ENCODE measurements at regions not wholly inside any gene's neighbourhood (a gene's known extent, or its start where the extent isn't known, plus 50 kb on each side); places are given as distances from the start of the nearest gene placed in this dataset.

GRCh38 chr19:28731577-28731976 lies 481.4 kb downstream of the UQCRFS1 start:
- Histone ChIP-seq H3K9ac (ENCODE audit: low read depth in 1 of 3, low read length in 3 of 3) (no peak overlapping the region), H3K36me3 (ENCODE audit: control insufficient read depth in 3 of 3, insufficient read depth in 3 of 3, low read length in 3 of 3) (no peaks in the 10 kb centered on the region), H3K4me1 (ENCODE audit: control insufficient read depth in 3 of 3, insufficient read depth in 3 of 3, low read length in 3 of 3) (peaks cover 0 to 2% (median 2%) of the 10 kb centered on the region in 3 donors), H3K4me3 (ENCODE audit: low read length in 3 of 3) (no peak overlapping the region), H3K27me3 (ENCODE audit: control insufficient read depth in 3 of 3, insufficient read depth in 3 of 3, low read length in 3 of 3) (peaks cover 20 to 28% (median 22%) of the 10 kb centered on the region in 3 donors), H3K9me3 (ENCODE audit: control insufficient read depth in 3 of 3, low read length in 3 of 3) (no peaks in the 10 kb centered on the region), H3K27ac (ENCODE audit: low read depth, low read length) (no peak overlapping the region)

GRCh38 chr19:28730791-28731512 lies 482.0 kb downstream of the UQCRFS1 start:
- H3K4me1 ChIP-seq (ENCODE audit: control insufficient read depth in 3 of 3, insufficient read depth in 3 of 3, low read length in 3 of 3), result no peaks in the 10 kb centered on the region
- H3K9me3 ChIP-seq (ENCODE audit: control insufficient read depth in 3 of 3, low read length in 3 of 3), result no peaks in the 10 kb centered on the region
- H3K36me3 ChIP-seq (ENCODE audit: control insufficient read depth in 3 of 3, insufficient read depth in 3 of 3, low read length in 3 of 3), result no peaks in the 10 kb centered on the region
- H3K27me3 ChIP-seq (ENCODE audit: control insufficient read depth in 3 of 3, insufficient read depth in 3 of 3, low read length in 3 of 3), result peaks cover 22 to 33% (median 24%) of the 10 kb centered on the region in 3 donors
- no peak overlapping the region for H3K4me3 ChIP-seq (ENCODE audit: low read length in 3 of 3)
- no peak overlapping the region for H3K9ac ChIP-seq (ENCODE audit: low read depth in 1 of 3, low read length in 3 of 3)
- H3K27ac ChIP-seq (ENCODE audit: low read depth, low read length), result no peak overlapping the region

GRCh38 chr19:28727480-28728159 lies 485.3 kb downstream of the UQCRFS1 start:
- Histone ChIP-seq H3K27ac (ENCODE audit: low read depth, low read length) (no peak overlapping the region), H3K27me3 (ENCODE audit: control insufficient read depth in 3 of 3, insufficient read depth in 3 of 3, low read length in 3 of 3) (peaks cover 23 to 35% (median 24%) of the 10 kb centered on the region in 3 donors), H3K9me3 (ENCODE audit: control insufficient read depth in 3 of 3, low read length in 3 of 3) (no peaks in the 10 kb centered on the region), H3K36me3 (ENCODE audit: control insufficient read depth in 3 of 3, insufficient read depth in 3 of 3, low read length in 3 of 3) (no peaks in the 10 kb centered on the region), H3K4me3 (ENCODE audit: low read length in 3 of 3) (no peak overlapping the region), H3K9ac (ENCODE audit: low read depth in 1 of 3, low read length in 3 of 3) (no peak overlapping the region), H3K4me1 (ENCODE audit: control insufficient read depth in 3 of 3, insufficient read depth in 3 of 3, low read length in 3 of 3) (no peaks in the 10 kb centered on the region)

GRCh38 chr19:28726533-28727479 lies 486.1 kb downstream of the UQCRFS1 start:
- no peak overlapping the region for H3K27ac ChIP-seq (ENCODE audit: low read depth, low read length)
- H3K27me3 ChIP-seq (ENCODE audit: control insufficient read depth in 3 of 3, insufficient read depth in 3 of 3, low read length in 3 of 3), result peaks cover 23 to 35% (median 24%) of the 10 kb centered on the region in 3 donors
- no peak overlapping the region for H3K4me3 ChIP-seq (ENCODE audit: low read length in 3 of 3)
- no peak overlapping the region for H3K9ac ChIP-seq (ENCODE audit: low read depth in 1 of 3, low read length in 3 of 3)
- no peaks in the 10 kb centered on the region for H3K36me3 ChIP-seq (ENCODE audit: control insufficient read depth in 3 of 3, insufficient read depth in 3 of 3, low read length in 3 of 3)
- H3K9me3 ChIP-seq (ENCODE audit: control insufficient read depth in 3 of 3, low read length in 3 of 3), result no peaks in the 10 kb centered on the region
- no peaks in the 10 kb centered on the region for H3K4me1 ChIP-seq (ENCODE audit: control insufficient read depth in 3 of 3, insufficient read depth in 3 of 3, low read length in 3 of 3)

- Histone ChIP-seq H3K4me3 (ENCODE audit: low read length in 3 of 3) (no peak overlapping the region), H3K4me1 (ENCODE audit: control insufficient read depth in 3 of 3, insufficient read depth in 3 of 3, low read length in 3 of 3) (no peaks in the 10 kb centered on the region), H3K36me3 (ENCODE audit: control insufficient read depth in 3 of 3, insufficient read depth in 3 of 3, low read length in 3 of 3) (no peaks in the 10 kb centered on the region), H3K27ac (ENCODE audit: low read depth, low read length) (no peak overlapping the region), H3K9me3 (ENCODE audit: control insufficient read depth in 3 of 3, low read length in 3 of 3) (no peaks in the 10 kb centered on the region), H3K27me3 (ENCODE audit: control insufficient read depth in 3 of 3, insufficient read depth in 3 of 3, low read length in 3 of 3) (no peaks in the 10 kb centered on the region), H3K9ac (ENCODE audit: low read depth in 1 of 3, low read length in 3 of 3) (no peak overlapping the region)
Measured at GRCh38 chr19:28718909-28719308, 494.0 kb downstream of the UQCRFS1 start.

- no peak overlapping the region for H3K27ac ChIP-seq (ENCODE audit: low read depth, low read length)
- no peak overlapping the region for H3K9ac ChIP-seq (ENCODE audit: low read depth in 1 of 3, low read length in 3 of 3)
- no peaks in the 10 kb centered on the region for H3K9me3 ChIP-seq (ENCODE audit: control insufficient read depth in 3 of 3, low read length in 3 of 3)
- H3K4me1 ChIP-seq (ENCODE audit: control insufficient read depth in 3 of 3, insufficient read depth in 3 of 3, low read length in 3 of 3), result no peaks in the 10 kb centered on the region
- H3K4me3 ChIP-seq (ENCODE audit: low read length in 3 of 3), result no peak overlapping the region
- H3K36me3 ChIP-seq (ENCODE audit: control insufficient read depth in 3 of 3, insufficient read depth in 3 of 3, low read length in 3 of 3), result no peaks in the 10 kb centered on the region
- no peaks in the 10 kb centered on the region for H3K27me3 ChIP-seq (ENCODE audit: control insufficient read depth in 3 of 3, insufficient read depth in 3 of 3, low read length in 3 of 3)
Measured at GRCh38 chr19:28715157-28715556, 497.8 kb downstream of the UQCRFS1 start.

- H3K9ac ChIP-seq (ENCODE audit: low read depth in 1 of 3, low read length in 3 of 3), result no peak overlapping the region
Measured at GRCh38 chr19:28711411-28711810, 501.5 kb downstream of the UQCRFS1 start.

GRCh38 chr19:28710278-28710677 lies 502.7 kb downstream of the UQCRFS1 start:
- Histone ChIP-seq H3K4me3 (ENCODE audit: low read length in 3 of 3) (no peak overlapping the region), H3K27ac (ENCODE audit: low read depth, low read length) (no peak overlapping the region), H3K4me1 (ENCODE audit: control insufficient read depth in 3 of 3, insufficient read depth in 3 of 3, low read length in 3 of 3) (no peaks in the 10 kb centered on the region), H3K9me3 (ENCODE audit: control insufficient read depth in 3 of 3, low read length in 3 of 3) (no peaks in the 10 kb centered on the region), H3K36me3 (ENCODE audit: control insufficient read depth in 3 of 3, insufficient read depth in 3 of 3, low read length in 3 of 3) (no peaks in the 10 kb centered on the region), H3K27me3 (ENCODE audit: control insufficient read depth in 3 of 3, insufficient read depth in 3 of 3, low read length in 3 of 3) (no peaks in the 10 kb centered on the region), H3K9ac (ENCODE audit: low read depth in 1 of 3, low read length in 3 of 3) (no peak overlapping the region)

More at GRCh38 chr19:28711411-28711810, 501.5 kb downstream of the UQCRFS1 start:
- Histone ChIP-seq H3K4me3 (ENCODE audit: low read length in 3 of 3) (no peak overlapping the region), H3K4me1 (ENCODE audit: control insufficient read depth in 3 of 3, insufficient read depth in 3 of 3, low read length in 3 of 3) (no peaks in the 10 kb centered on the region), H3K27me3 (ENCODE audit: control insufficient read depth in 3 of 3, insufficient read depth in 3 of 3, low read length in 3 of 3) (no peaks in the 10 kb centered on the region), H3K27ac (ENCODE audit: low read depth, low read length) (no peak overlapping the region), H3K9me3 (ENCODE audit: control insufficient read depth in 3 of 3, low read length in 3 of 3) (no peaks in the 10 kb centered on the region), H3K36me3 (ENCODE audit: control insufficient read depth in 3 of 3, insufficient read depth in 3 of 3, low read length in 3 of 3) (no peaks in the 10 kb centered on the region)

- Histone ChIP-seq H3K9me3 (ENCODE audit: control insufficient read depth in 3 of 3, low read length in 3 of 3) (no peaks in the 10 kb centered on the region), H3K36me3 (ENCODE audit: control insufficient read depth in 3 of 3, insufficient read depth in 3 of 3, low read length in 3 of 3) (no peaks in the 10 kb centered on the region), H3K4me1 (ENCODE audit: control insufficient read depth in 3 of 3, insufficient read depth in 3 of 3, low read length in 3 of 3) (no peaks in the 10 kb centered on the region), H3K27ac (ENCODE audit: low read depth, low read length) (no peak overlapping the region), H3K9ac (ENCODE audit: low read depth in 1 of 3, low read length in 3 of 3) (no peak overlapping the region), H3K27me3 (ENCODE audit: control insufficient read depth in 3 of 3, insufficient read depth in 3 of 3, low read length in 3 of 3) (no peaks in the 10 kb centered on the region), H3K4me3 (ENCODE audit: low read length in 3 of 3) (no peak overlapping the region)
Measured at GRCh38 chr19:28706693-28707092, 506.3 kb downstream of the UQCRFS1 start.
